T-helper 2 cell treated with Interferon-gamma antibody and Interleukin-4, amounts not matched to agents 5 μg/mL and 100 μg/mL, for 36 hours (primary cell): ENCODE measurements at regions not wholly inside any gene's neighbourhood (a gene's known extent, or its start where the extent isn't known, plus 50 kb on each side); places are given as distances from the start of the nearest gene placed in this dataset.

Source experiments
- DNase-seq: peaks from one replicate; pipeline ENCODE4 v3.0.0; 2021; ENCODE audit warnings: low spot score
- H3K27ac Mint-ChIP-seq: one replicate; pipeline ENCODE4 v1.8.0; 2021; ENCODE audit warnings: mild to moderate bottlenecking, mixed read lengths
- H3K27me3 Mint-ChIP-seq: one replicate; pipeline ENCODE4 v1.8.0; 2021; ENCODE audit warnings: low read depth, mixed read lengths
- H3K36me3 Mint-ChIP-seq: one replicate; pipeline ENCODE4 v1.8.0; 2021; ENCODE audit warnings: low read depth, mixed read lengths
- H3K4me1 Mint-ChIP-seq: one replicate; pipeline ENCODE4 v1.8.0; 2021; ENCODE audit warnings: low read depth, mixed read lengths
- H3K4me3 Mint-ChIP-seq: one replicate; pipeline ENCODE4 v1.8.0; 2022; ENCODE audit warnings: mild to moderate bottlenecking, moderate library complexity, mixed read lengths
- H3K9me3 Mint-ChIP-seq: one replicate; pipeline ENCODE4 v1.8.0; 2021; ENCODE audit warnings: mixed read lengths

- Mint-ChIP-seq H3K36me3 (no peaks in the 10 kb centered on the region), H3K27ac (no peak overlapping the region), H3K27me3 (no peaks in the 10 kb centered on the region), H3K9me3 (no peaks in the 10 kb centered on the region), H3K4me3 (no peak overlapping the region), H3K4me1 (no peaks in the 10 kb centered on the region)
- no peak for DNase-seq
Observed at GRCh38 chr3:117657278-117657677, 947.7 kb downstream of the TUSC7 start.

DNA sequence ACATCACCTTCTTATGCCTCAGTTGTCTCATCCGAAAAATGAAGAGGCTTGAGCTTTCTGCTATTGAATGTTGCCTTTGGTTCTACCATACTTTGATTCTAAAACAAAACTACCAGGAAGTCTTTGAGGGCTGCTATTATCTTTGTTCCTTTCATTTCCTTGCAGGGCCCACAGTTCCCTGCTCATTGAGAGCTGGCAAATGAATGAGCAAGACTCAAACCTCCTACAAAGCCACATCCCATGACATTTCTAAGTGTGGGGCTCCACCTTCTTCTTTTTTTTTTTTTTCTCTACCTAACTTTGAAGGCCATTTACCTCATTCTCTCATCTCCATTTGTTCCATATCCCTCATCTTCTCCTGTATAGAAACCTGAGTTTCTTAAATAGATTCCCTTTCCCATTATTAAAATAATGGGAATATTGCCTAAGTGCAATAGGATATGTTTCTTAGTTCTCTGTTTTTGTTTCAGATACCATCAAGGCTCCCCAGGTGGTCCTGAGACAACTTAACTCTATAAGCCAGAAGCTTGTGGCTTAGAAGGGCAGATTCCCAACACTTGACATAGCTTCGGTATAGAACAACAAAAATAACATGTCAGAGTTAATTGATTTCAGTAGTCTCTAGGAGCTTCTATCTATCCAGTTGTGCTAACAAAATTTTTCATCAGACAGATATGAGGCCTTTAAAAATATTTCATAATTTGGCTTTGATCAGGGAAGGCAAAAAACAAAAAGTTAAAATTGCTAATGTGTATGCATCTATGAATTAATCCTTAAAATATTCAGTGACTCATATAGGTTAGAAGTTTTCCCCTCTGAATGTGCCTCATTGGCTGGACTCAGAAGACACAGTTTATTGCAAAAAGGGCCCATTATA, 951.6 kb downstream of the TUSC7 start:
- Mint-ChIP-seq H3K27me3 (no peaks in the 10 kb centered on the region), H3K27ac (no peak overlapping the region), H3K36me3 (no peaks in the 10 kb centered on the region), H3K9me3 (no peaks in the 10 kb centered on the region), H3K4me1 (no peaks in the 10 kb centered on the region), H3K4me3 (no peak overlapping the region)
- DNase-seq, result no peak

DNA sequence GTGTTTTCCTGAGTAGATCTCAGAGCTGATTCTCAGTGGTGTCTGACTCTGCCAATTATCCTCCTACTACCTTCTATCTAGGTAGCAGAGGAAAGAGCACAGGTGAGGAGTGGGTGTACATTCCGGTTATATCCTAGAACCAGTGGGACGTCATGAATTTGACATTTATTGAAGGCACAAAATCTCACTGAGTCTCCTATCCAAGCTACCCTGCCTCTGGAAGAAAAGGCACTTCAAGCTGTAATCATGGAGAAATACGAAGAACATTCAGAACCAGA, 952.2 kb downstream of the TUSC7 start:
- no peaks in the 10 kb centered on the region for H3K4me1 Mint-ChIP-seq
- H3K27me3 Mint-ChIP-seq, result no peaks in the 10 kb centered on the region
- no peak overlapping the region for H3K27ac Mint-ChIP-seq
- no peak for DNase-seq
- no peaks in the 10 kb centered on the region for H3K36me3 Mint-ChIP-seq
- H3K9me3 Mint-ChIP-seq, result no peaks in the 10 kb centered on the region
- H3K4me3 Mint-ChIP-seq, result no peak overlapping the region

DNA sequence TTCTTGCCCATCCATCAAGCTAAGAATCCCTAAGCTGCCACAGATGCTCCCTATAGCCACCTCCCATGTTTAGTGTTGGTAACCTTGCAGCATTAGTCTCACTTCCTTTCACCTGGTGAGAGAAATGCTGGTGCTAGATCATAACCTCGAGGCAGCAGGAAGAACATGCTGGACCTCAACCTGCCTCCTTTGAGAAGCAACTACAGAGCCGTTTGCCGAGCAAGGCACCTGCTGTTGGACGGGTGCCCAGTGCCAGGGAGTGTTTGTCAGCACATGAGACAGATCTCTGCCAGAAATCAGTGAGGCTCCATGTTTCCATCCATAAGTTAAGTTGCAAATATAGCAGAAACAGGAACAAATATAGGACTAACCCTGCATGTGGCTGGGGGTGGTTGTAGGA, 955.7 kb downstream of the TUSC7 start:
- no peaks in the 10 kb centered on the region for H3K36me3 Mint-ChIP-seq
- peaks cover 4% of the 10 kb centered on the region for H3K9me3 Mint-ChIP-seq
- no peaks in the 10 kb centered on the region for H3K4me1 Mint-ChIP-seq
- H3K27ac Mint-ChIP-seq, result no peak overlapping the region
- DNase-seq, result no peak
- H3K27me3 Mint-ChIP-seq, result no peaks in the 10 kb centered on the region
- no peak overlapping the region for H3K4me3 Mint-ChIP-seq

DNA sequence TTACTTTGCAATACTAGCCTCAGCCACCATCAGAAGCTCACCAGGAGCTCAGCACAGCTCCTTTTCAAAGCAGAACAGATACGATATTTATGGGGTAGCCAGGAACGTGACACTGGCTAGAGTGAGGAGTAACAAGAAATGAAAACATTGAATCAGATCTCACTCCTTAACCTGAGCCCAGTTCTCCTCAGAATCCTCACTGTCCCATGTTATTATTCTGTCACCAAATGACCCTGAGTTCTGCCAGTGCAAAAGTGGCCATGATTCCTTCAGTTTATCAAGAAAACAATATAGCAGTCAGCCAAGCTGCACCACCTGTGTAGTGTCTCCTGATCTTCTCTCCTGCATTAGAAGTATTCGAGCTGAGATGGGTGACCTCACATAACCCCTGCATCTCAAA, 956.7 kb downstream of the TUSC7 start:
- Mint-ChIP-seq H3K9me3 (peaks cover 4% of the 10 kb centered on the region), H3K27me3 (no peaks in the 10 kb centered on the region), H3K4me1 (no peaks in the 10 kb centered on the region), H3K27ac (no peak overlapping the region), H3K36me3 (no peaks in the 10 kb centered on the region), H3K4me3 (no peak overlapping the region)
- no peak for DNase-seq

DNA sequence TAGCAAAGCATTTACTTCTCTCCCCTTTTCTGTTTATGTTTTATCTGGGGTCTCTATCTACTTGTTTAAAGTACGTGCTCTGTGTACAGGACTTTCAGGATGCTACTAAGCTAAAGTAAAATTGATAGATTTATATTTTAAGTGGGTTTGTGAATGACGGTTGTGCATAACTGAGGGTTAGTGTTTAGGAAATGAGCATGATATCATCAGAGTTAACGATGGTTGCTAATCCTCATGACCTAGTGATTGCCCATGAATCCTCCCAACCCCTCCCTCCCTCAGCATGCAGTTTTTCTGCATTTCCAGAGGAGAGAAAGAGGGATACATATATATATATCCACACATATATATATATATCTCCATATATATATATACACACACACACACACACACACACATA, 957.2 kb downstream of the TUSC7 start:
- no peaks in the 10 kb centered on the region for H3K36me3 Mint-ChIP-seq
- H3K4me3 Mint-ChIP-seq, result no peak overlapping the region
- H3K9me3 Mint-ChIP-seq, result peaks cover 4% of the 10 kb centered on the region
- no peaks in the 10 kb centered on the region for H3K27me3 Mint-ChIP-seq
- no peak for DNase-seq
- H3K4me1 Mint-ChIP-seq, result no peaks in the 10 kb centered on the region
- no peak overlapping the region for H3K27ac Mint-ChIP-seq

GRCh38 chr3:117669774-117670173, 960.2 kb downstream of the TUSC7 start:
- no peak overlapping the region for H3K27ac Mint-ChIP-seq
- H3K4me3 Mint-ChIP-seq, result no peak overlapping the region
- no peaks in the 10 kb centered on the region for H3K4me1 Mint-ChIP-seq
- H3K27me3 Mint-ChIP-seq, result no peaks in the 10 kb centered on the region
- no peak for DNase-seq
- H3K36me3 Mint-ChIP-seq, result no peaks in the 10 kb centered on the region
- peaks cover 4% of the 10 kb centered on the region for H3K9me3 Mint-ChIP-seq

- DNase-seq, result no peak
- Mint-ChIP-seq H3K4me1 (no peaks in the 10 kb centered on the region), H3K9me3 (peaks cover 4% of the 10 kb centered on the region), H3K36me3 (no peaks in the 10 kb centered on the region), H3K4me3 (no peak overlapping the region), H3K27ac (no peak overlapping the region), H3K27me3 (no peaks in the 10 kb centered on the region)
Observed at GRCh38 chr3:117671722-117672318, 962.2 kb downstream of the TUSC7 start.

DNA sequence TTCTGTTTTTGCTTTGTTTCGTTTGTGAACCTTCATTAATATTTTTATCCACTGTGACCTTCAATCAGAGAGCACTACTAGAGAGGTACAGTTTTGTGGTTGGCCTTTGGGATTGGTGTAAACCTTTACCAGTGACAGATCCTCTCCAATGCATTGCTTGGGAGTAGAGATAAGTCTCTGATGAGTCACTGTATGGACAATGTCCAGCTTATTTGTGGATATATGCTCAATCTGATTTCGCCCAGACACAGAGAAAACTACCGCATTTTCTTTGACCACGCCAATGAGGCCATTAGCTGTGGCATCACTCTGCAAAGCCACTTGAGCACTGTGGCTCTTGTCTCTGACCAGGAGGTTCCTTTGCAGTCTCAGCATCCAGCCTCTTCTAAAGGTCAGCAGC, 964.7 kb downstream of the TUSC7 start:
- no peaks in the 10 kb centered on the region for H3K9me3 Mint-ChIP-seq

GRCh38 chr3:117681619-117682018, 972.0 kb downstream of the TUSC7 start:
- no peak overlapping the region for H3K27ac Mint-ChIP-seq
- no peak for DNase-seq
- H3K9me3 Mint-ChIP-seq, result no peaks in the 10 kb centered on the region
- no peaks in the 10 kb centered on the region for H3K36me3 Mint-ChIP-seq
- no peaks in the 10 kb centered on the region for H3K27me3 Mint-ChIP-seq
- H3K4me1 Mint-ChIP-seq, result no peaks in the 10 kb centered on the region
- no peak overlapping the region for H3K4me3 Mint-ChIP-seq

More for the DNA sequence above, 964.7 kb downstream of the TUSC7 start:
- no peaks in the 10 kb centered on the region for H3K27me3 Mint-ChIP-seq
- no peak for DNase-seq
- no peaks in the 10 kb centered on the region for H3K4me1 Mint-ChIP-seq
- H3K27ac Mint-ChIP-seq, result no peak overlapping the region
- no peak overlapping the region for H3K4me3 Mint-ChIP-seq
- no peaks in the 10 kb centered on the region for H3K36me3 Mint-ChIP-seq

DNA sequence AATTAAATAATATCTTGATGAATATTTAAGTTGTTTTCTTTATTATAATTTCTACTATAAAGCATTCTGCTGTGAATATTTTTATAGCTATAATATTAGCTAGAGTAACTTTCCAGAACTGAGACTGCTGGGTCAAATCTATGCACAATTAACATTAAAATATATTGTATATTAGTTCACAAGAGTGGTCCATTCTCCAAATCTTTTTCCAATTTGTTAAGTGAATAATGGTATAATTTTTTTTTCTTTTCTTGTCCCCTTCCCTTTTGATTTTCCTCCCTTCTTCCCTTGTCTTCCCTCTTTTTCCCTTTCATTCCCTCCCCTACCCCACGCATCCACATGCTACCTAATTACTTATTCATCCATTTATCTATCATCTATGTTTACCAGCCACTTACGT, 977.5 kb downstream of the TUSC7 start:
- Mint-ChIP-seq H3K27me3 (no peaks in the 10 kb centered on the region), H3K4me1 (no peaks in the 10 kb centered on the region), H3K9me3 (no peaks in the 10 kb centered on the region), H3K27ac (no peak overlapping the region), H3K36me3 (no peaks in the 10 kb centered on the region), H3K4me3 (no peak overlapping the region)
- DNase-seq, result no peak

DNA sequence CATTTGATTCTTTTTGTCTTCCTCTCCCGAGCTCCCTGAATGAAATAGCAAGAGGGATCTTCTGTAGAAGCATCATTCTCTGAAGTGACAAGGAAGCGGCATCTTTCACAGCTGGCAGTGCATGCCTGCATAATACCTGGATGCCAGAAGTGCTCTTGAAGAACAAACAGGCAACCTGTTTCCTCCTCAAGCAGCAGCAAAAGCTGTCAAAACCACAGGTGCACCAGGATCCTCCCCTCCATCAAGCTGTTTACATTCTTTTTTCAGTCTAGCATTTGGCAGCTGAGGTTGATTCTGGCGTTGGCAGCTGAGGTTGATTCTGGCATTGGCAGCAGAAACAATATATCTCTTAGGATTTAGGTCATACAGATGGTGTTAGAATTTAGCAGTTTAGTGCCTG, 979.0 kb downstream of the TUSC7 start:
- no peak for DNase-seq
- no peaks in the 10 kb centered on the region for H3K27me3 Mint-ChIP-seq
- H3K27ac Mint-ChIP-seq, result no peak overlapping the region
- no peaks in the 10 kb centered on the region for H3K4me1 Mint-ChIP-seq
- no peaks in the 10 kb centered on the region for H3K36me3 Mint-ChIP-seq
- H3K4me3 Mint-ChIP-seq, result no peak overlapping the region
- no peaks in the 10 kb centered on the region for H3K9me3 Mint-ChIP-seq

GRCh38 chr3:117691526-117691925, 981.9 kb downstream of the TUSC7 start:
- H3K27me3 Mint-ChIP-seq, result no peaks in the 10 kb centered on the region
- no peak overlapping the region for H3K27ac Mint-ChIP-seq
- peaks cover 3% of the 10 kb centered on the region for H3K9me3 Mint-ChIP-seq
- H3K4me1 Mint-ChIP-seq, result no peaks in the 10 kb centered on the region
- no peaks in the 10 kb centered on the region for H3K36me3 Mint-ChIP-seq
- no peak for DNase-seq
- no peak overlapping the region for H3K4me3 Mint-ChIP-seq

DNA sequence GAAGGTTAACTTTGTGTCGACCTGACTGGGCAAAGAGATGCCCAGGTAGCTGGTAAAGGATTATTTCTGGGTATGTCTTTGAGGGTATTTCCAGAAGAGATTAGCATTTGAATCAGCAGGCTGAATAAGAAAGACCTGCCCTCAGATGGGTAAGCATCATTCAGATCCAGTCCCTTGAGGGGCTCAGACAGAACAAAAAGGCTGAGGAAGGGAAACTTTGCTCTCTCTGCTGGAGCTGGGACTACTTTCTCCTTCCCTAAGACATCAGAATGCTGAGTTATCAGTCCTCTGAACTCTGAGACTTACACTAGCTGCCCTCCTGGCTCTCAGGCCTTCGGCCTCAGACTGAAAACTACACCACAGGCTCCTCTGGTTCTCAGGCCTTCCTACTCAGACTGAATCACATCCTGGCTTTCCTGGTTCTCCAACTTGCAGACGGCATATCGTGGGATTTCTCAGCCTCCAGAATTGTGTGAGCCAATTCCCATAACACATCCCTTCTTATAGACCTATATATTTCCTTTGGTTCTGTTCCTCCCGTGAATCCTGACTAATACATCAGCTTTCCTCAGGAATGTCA, 982.9 kb downstream of the TUSC7 start:
- Mint-ChIP-seq H3K9me3 (peaks cover 3% of the 10 kb centered on the region), H3K4me1 (no peaks in the 10 kb centered on the region), H3K36me3 (no peaks in the 10 kb centered on the region), H3K4me3 (no peak overlapping the region), H3K27ac (no peak overlapping the region), H3K27me3 (no peaks in the 10 kb centered on the region)
- DNase-seq, result no peak
